A673 (cell line): ENCODE measurements at regions not wholly inside any gene's neighbourhood (a gene's known extent, or its start where the extent isn't known, plus 50 kb on each side); places are given as distances from the start of the nearest gene placed in this dataset.

ENCODE experiments used
- CTCF ChIP-seq: fragments of 300-800, 200-600 bp; sonication (generic); conservative IDR thresholded peaks from 2 replicates; pipeline ENCODE4 v1.5.1; 2017; ENCODE audit warnings: low read depth, mild to moderate bottlenecking, antibody characterized with exemption, low read length, moderate library complexity, mixed read lengths
- EZH2 ChIP-seq: fragments of 200-600 bp; sonication (generic); IDR thresholded peaks from 2 replicates; pipeline ENCODE4 v1.6.1; 2017; ENCODE audit warnings: borderline replicate concordance, low read depth, mild to moderate bottlenecking, mixed read lengths, antibody characterized with exemption, low read length; ENCODE audit not compliant: poor library complexity, severe bottlenecking

GRCh38 chr6:14929291-14929690 lies 316.6 kb upstream of the JARID2 start:
- no peak for TF ChIP-seq CTCF
- no peak for TF ChIP-seq EZH2
